ENCODE measurements at regions not wholly inside any gene's neighbourhood (a gene's known extent, or its start where the extent isn't known, plus 50 kb on each side); places are given as distances from the start of the nearest gene placed in this dataset.
"Not testable (repeated sequence)": the region's sequence is repeated elsewhere in the genome, so short reads cannot be mapped to it uniquely, and the experiment has no call there.

DNA sequence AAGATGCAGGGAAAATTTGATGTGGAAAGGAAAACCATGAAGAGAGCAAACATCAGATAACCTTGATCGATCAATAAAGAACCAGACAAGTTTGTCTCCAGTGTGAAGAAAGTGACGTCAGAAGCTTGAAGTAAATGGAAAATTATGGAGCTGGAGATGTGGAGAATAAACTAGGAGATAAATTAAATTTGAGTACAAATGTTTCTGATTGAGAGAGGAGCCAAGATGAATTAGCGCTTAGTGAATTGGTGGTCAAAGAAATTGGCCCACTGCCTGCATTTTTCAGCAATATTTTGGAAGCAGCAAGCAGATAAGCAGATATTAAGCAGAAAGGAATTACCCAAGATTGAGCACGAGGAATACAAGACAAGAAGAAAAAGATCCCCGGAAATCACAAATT, 567.3 kb upstream of the ZNF385D start:
- DNase-seq (ENCODE audit: low read depth) = no peak

DNA sequence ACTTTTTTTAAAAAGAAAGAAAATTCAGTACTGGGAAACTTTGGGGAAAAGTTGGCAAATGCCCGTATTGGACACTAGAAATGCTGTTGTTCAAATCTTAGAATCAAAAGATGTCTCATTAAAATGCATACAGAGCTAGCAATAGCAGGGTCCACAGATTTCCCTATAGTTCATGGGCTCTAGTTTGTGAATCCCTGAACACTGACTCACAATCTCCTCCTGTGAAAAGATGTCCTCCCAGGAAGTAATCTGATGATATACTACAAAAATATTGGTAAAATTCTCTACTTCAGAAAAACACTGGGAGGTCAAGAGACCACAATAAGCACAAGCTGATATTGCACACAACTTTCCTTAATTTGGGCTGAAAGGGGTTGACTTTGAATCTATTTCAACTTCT, 568.4 kb upstream of the ZNF385D start:
- DNase-seq (ENCODE audit: low read depth) = no peak

DNA sequence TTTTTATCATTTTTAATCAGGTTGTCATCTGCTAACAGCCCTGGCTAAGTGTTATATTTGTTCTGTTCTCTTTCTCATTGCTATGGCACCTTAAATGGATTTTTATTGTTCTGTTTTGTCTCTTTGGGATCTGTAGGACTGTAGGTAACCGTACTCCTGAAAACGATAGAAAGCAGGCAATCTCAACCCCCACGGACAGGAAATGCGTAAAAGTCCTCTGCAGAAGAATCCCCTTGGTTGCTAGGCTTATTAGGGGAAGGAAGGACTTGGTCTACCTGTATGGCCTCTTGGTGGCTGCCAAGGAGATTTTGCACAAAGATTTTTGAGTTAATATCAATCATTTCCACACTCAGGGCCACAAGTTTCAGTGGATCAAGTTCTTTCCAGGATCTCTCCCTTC, 571.9 kb upstream of the ZNF385D start:
- no peak for DNase-seq (ENCODE audit: low read depth)

DNA sequence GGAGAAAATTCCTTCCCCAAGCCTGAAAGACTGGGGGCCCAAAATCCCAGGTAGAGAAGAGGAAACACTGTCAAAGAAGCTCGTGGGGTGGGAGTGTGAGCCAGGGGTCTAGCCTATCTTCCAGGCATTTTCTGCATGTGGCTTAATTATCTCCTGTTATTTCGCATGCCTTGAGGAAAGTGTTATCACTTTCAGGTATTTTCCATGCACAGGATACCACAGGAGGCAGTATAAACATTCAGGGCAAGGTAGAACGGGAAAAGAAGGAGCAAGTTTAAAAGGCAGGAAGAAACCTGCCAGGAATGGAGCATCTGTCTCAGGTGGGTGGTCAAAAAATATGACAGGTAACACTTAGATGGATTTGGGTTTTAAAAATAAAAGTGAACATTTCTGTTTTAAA, 575.3 kb upstream of the ZNF385D start:
- no peak for DNase-seq (ENCODE audit: low read depth)

GRCh38 chr3:22334996-22335395, 584.0 kb upstream of the ZNF385D start:
- DNase-seq (ENCODE audit: low read depth) = no peak

GRCh38 chr3:22349215-22349851, 598.3 kb upstream of the ZNF385D start:
- DNase-seq (ENCODE audit: low read depth) = no peak

DNA sequence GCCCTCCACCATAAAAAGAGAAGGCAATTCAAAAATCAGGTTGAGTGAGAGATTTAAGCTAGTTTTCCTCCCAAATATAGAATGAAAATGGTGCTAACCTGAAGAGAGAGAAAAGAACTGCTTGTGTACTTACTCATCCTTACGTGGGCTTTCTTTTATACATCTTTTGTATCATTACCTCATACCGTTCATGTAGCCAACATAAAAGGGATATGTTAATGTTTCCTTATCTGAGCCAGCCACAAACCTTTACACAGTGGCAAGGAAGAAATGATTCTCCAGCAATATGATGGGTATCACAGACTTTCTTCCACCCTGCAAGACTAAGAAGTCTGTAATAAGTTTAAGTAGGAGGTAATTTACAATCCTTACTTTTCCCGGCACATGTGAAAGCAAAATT, 600.8 kb upstream of the ZNF385D start:
- DNase-seq (ENCODE audit: low read depth) = no peak

DNA sequence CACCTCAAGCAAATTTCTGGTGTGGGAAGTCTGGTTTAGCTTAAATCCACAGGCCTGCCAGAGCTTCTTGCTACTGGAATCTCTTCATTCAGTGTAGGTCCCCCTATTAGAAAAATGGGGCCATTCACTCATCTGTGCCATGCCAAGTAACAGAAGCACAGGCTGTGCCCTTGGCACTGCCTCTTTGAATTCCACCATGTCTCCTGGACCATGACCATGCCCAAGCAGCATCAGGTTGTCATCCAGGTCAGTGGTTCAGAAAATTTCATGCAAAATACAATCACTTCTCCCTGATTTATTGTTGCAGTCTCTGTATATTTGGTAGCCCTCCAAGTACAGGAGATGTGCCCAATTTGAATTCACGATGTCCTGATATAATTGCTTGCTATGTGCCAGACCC, 602.1 kb upstream of the ZNF385D start:
- no peak for DNase-seq (ENCODE audit: low read depth)

DNA sequence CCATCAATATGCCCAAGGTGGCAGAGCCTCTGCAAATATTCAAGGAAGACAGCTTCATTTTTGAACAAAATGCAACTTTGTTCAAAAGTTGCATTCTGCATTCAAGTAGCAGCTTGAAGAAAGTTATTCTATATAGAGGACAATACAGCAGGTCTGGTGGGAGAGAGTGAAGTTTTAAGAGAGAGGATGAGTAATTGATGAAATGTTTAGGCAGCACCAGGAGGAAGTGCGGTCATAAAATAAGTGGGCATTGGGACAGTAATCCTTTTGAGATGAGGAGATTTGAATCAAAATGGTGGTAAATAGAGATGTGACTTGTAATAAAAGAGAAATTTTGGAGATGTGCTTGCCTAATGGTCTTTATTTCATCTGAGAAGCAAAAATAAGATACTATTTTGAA, 607.3 kb upstream of the ZNF385D start:
- DNase-seq (ENCODE audit: low read depth) = no peak

DNA sequence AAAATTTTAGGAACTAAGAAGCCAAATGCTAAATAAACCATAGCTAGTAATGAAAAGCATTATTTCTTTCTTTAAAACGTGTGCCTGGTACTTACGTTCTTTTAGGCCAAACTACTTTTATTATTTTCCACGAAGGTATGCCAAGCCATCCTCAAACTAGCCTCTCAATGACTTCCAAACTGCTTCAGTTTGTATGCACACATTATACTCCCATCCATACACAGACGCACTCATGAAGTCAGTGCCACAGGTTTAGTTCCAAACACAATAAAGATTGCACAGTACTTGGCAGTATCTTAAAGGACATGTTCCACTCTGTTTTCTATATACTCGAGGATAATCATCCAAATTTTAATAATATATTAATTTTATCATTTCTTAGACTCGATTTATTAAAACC, 609.2 kb upstream of the ZNF385D start:
- DNase-seq (ENCODE audit: low read depth) = no peak

DNA sequence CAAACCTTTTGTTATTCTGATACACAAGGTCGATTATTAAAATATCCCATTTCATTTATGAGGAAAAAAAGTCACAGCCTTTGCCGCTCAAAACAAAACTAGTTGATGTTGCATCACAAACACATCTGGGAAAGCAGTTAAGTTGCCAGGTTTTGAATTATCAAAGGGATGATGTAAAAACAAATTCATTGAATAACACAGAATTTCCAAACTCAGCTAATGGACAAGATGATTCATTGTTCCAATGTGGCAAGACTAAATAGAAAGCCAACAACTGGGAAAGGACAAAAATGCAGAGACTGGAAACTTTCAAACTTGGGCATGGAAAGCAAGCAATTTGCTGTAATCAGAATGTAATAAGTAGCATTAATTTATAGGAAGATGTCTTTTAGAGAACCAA, 610.0 kb upstream of the ZNF385D start:
- DNase-seq (ENCODE audit: low read depth) = no peak

DNA sequence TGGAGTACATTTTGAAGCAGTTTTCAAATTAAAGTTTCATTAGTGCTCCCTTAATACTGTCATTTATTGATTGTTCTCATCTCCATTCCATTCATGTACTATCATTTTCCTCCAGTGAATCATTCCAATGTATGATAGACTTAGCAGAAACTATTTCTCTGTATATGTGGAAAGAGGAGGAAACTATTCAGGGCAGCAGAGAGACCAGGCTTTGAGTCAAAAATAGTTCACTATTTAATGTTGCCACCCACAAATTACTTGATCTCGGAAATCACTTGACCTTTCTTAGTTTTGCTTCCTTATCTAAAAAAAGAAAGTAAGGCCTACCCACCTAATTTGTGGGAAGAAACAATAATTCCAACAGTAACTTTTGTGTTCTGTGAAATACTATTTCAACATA, 610.5 kb upstream of the ZNF385D start:
- DNase-seq (ENCODE audit: low read depth) = no peak

GRCh38 chr3:22364851-22365250, 613.8 kb upstream of the ZNF385D start:
- DNase-seq (ENCODE audit: low read depth) = no peak

- DNase-seq (ENCODE audit: low read depth) = no peak
Observed at GRCh38 chr3:22366781-22367180, 615.8 kb upstream of the ZNF385D start.

DNA sequence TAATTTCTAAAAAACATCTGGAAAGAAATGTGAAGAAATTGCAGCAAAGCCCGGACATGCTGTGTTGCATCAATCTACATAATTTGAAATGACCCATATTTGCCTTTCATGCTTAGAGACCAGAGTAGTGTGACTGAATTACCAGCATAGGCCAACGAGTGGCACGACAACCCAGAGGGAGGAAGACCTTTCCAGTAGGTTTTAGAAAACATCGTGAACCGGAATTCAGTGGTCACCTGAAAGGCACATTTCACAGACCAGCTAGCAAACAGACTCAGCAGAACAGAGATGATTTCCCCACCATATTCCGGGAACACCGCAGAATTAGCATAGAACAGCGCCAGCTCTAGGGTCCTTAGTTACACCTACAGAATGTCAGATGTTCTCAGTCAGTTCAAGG, 620.0 kb upstream of the ZNF385D start:
- DNase-seq (ENCODE audit: low read depth) = no peak

GRCh38 chr3:22371607-22372291, 620.7 kb upstream of the ZNF385D start:
- no peak for DNase-seq (ENCODE audit: low read depth)

DNA sequence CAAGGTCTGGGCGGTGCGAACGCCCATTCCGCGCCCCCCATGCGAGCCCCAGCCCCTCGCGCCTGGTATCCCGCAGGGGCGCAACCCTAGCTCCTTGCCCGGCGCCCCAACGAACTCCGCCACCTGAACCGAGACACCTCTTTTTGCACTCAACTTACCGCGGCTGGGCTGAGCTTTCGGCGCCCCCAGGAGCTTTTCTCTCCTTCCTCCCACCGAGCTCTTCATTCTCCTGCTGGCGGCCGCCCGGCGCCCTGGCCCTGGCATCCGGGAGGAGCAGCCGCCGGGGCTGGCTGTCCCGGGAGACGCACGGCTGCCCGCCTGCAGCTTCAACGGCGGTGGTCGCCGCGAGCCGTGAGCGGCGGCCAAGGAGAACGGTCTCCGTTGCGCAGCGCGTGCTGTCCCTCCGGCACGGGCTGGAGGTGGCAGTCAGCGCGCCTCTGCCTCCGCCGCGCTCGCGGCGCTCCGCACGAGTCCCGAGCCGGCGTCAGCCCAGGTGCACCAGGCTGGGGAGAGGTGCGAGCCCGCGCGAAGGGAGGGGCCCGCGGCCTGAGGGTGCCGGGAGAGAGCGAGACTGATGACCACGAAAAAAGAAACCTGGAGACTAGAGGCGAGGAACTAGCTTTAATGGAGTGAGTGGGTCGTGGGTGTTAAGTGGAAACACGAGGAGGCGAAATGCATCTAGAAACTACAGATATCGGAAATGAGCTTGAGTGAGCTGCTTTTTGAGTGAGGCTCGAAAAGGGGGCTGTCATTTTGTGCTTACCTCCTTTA, 621.5 kb upstream of the ZNF385D start:
- DNase-seq (ENCODE audit: low read depth) = no peak

GRCh38 chr3:22373182-22373581, 622.2 kb upstream of the ZNF385D start:
- no peak for DNase-seq (ENCODE audit: low read depth)

DNA sequence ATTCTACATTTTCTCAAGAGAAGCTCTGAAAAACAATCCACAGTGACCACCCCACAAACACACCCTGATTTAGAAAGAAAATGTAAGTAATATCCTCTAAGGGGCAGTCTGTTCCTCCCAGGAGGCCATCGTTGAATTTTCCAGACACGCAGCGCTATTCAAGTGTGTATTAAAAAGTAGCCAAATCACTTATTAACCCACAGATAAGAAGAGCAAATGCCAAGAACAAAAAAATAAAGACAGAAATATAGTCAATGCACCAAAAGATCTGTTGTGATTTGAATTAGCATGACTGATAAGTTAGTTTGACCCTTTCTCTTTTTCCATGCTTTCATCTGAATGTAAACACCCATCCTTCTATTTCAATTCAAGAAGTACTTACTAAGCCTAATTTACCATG, 622.8 kb upstream of the ZNF385D start:
- no peak for DNase-seq (ENCODE audit: low read depth)

DNA sequence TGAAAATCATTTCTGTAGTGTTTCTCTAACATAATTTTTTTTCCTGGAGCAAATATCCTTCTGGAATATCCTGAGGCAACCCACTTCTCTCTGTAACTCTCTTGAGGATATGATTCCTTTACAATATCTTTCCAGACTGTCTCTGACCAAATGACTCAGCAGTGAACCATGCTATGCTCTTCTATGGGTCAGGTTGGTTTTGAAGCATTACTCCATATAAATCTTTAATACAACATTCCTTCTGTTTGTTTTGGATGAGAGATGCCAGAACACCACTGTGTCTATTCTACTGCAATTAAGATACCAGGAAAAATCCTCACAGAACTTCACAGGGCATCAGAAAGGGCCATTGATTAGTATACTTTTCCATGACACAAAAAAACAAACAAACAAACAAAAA, 626.4 kb upstream of the ZNF385D start:
- no peak for DNase-seq (ENCODE audit: low read depth)

DNA sequence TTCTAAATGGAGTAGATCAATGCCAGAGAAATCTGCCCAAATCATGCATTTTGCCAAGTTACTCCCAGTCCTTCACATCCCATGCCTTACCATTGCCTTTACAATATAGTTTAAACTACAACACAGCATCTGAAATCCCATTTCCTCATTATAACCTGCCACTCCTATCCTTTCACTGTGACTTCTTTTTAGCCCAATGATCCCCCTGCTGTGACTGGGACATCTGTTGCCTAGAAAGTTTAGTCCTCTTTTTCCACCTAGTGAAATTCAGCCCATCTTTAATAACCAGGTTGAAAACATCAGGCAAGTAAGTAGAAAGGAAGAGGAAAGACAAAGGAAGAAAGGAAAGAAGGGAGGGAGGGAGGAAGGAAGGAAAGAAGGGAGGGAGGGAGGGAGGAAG, 627.9 kb upstream of the ZNF385D start:
- no peak for DNase-seq (ENCODE audit: low read depth)

- DNase-seq (ENCODE audit: low read depth) = no peak
Observed at GRCh38 chr3:22380253-22380652, 629.2 kb upstream of the ZNF385D start.

- not testable (repeated sequence) for DNase-seq (ENCODE audit: low read depth)
Observed at GRCh38 chr3:22381564-22381963, 630.6 kb upstream of the ZNF385D start.
